HCT116 (cell line): ENCODE measurements at regions not wholly inside any gene's neighbourhood (a gene's known extent, or its start where the extent isn't known, plus 50 kb on each side); places are given as distances from the start of the nearest gene placed in this dataset.

Source experiments
- ATAC-seq: fragments of 200-7000 bp; cut with Tn5 transposase; 2 replicates; pipeline ENCODE4 v1.9.1; 2020; ENCODE audit warnings: mild to moderate bottlenecking, moderate library complexity
- BruUV-seq: library from RNA; stranded (reverse); fragments of 400-500 nt; replicated peaks from 2 replicates; lab custom pipeline; 2021; lab: Mats Ljungman, UMichigan
- CTCF ChIA-PET: fragments of 300-600 bp; sonication (Branson Sonifier 250); formaldehyde crosslinking; loops from one replicate; lab custom pipeline; 2021; ENCODE audit warnings: antibody characterized with exemption; lab: Charles Lee
- POLR2A ChIA-PET: fragments of 300-600, 350-600 bp; sonication (Branson Sonifier 250); formaldehyde crosslinking; loops from one replicate; lab custom pipeline; 2021; ENCODE audit warnings: antibody characterized with exemption; lab: Charles Lee
- RAD21 ChIA-PET, 2 experiments: fragments of 300-600 bp; sonication (Branson Sonifier 250); formaldehyde crosslinking; loops; one replicate each; lab custom pipeline; 2023; ENCODE audit warnings: low total read pairs in 2 of 2; ENCODE audit not compliant: uncharacterized antibody in 2 of 2, unreplicated experiment in 2 of 2, low non-redundant PET in 1 of 2; lab: Charles Lee
- DNase-seq: peaks from one replicate; pipeline ENCODE4 v3.0.0-alpha.2; 2010; ENCODE audit warnings: low read depth, low spot score
- H2AFZ ChIP-seq: fragments of 200-600 bp; shearing (Covaris generic), sonication (generic); 2 replicates; pipeline ENCODE4 v1.6.1; 2017; ENCODE audit warnings: low read depth, mixed run types, mixed read lengths, antibody characterized with exemption, low read length; ENCODE audit not compliant: poor library complexity, severe bottlenecking
- H3K27ac ChIP-seq: 2 replicates; pipeline ENCODE4 v1.5.1; 2012; ENCODE audit warnings: low read depth, low read length
- H3K27me3 ChIP-seq: fragments of 200-600 bp; sonication (generic); 2 replicates; pipeline ENCODE4 v1.6.1; 2016; ENCODE audit warnings: mixed run types, low read length, mixed read lengths; ENCODE audit not compliant: insufficient read depth
- H3K36me3 ChIP-seq, 2 experiments: fragments of 200-500 bp in 1 of 2; fragments of 200-600 bp in 1 of 2; sonication (Bioruptor generic) in 1 of 2; sonication (generic) in 1 of 2; 2 replicates each; pipeline versions ENCODE4 v1.5.1 to v1.6.1; 2014 to 2016; ENCODE audit warnings: low read length in 2 of 2, inconsistent platforms in 1 of 2, mixed read lengths in 1 of 2, mixed run types in 1 of 2; ENCODE audit not compliant: insufficient read depth in 2 of 2, control insufficient read depth in 1 of 2
- H3K4me1 ChIP-seq, 2 experiments: fragments of 200-600 bp in 1 of 2; sonication (generic) in 1 of 2; 2 replicates each; pipeline versions ENCODE4 v1.5.1 to v1.6.1; 2012 to 2017; ENCODE audit warnings: low read length in 2 of 2, inconsistent platforms in 1 of 2, mild to moderate bottlenecking in 1 of 2, mixed read lengths in 1 of 2, mixed run types in 1 of 2, moderate library complexity in 1 of 2; ENCODE audit not compliant: insufficient read depth in 2 of 2, control insufficient read depth in 1 of 2
- H3K4me2 ChIP-seq: fragments of 200-600 bp; sonication (generic); 2 replicates; pipeline ENCODE4 v1.6.1; 2017; ENCODE audit warnings: mixed run types, low read length, mixed read lengths
- H3K4me3 ChIP-seq, 2 experiments: fragments of 200-600 bp in 1 of 2; sonication (generic) in 1 of 2; replicated peaks in 1 of 2; 2 replicates each; pipeline ENCODE4 v1.5.1; 2011 to 2016; ENCODE audit warnings: low read length in 2 of 2, control low read depth in 1 of 2, low read depth in 1 of 2, mild to moderate bottlenecking in 1 of 2, mixed read lengths in 1 of 2, mixed run types in 1 of 2
- H3K79me2 ChIP-seq: fragments of 200-600 bp; sonication (generic); 2 replicates; pipeline ENCODE4 v1.6.1; 2017; ENCODE audit warnings: mild to moderate bottlenecking, mixed run types, low read length, moderate library complexity, mixed read lengths; ENCODE audit not compliant: insufficient read depth
- H3K9ac ChIP-seq: fragments of 200-600 bp; sonication (generic); 2 replicates; pipeline ENCODE4 v1.6.1; 2016; ENCODE audit warnings: low read length, mixed read lengths
- H3K9me2 ChIP-seq: fragments of 200-600 bp; sonication (generic), shearing (Covaris generic); 2 replicates; pipeline ENCODE4 v1.6.1; 2017; ENCODE audit warnings: mixed run types, mild to moderate bottlenecking, moderate library complexity; ENCODE audit not compliant: insufficient read depth
- H3K9me3 ChIP-seq, 2 experiments: fragments of 200-500 bp in 1 of 2; fragments of 200-600 bp in 1 of 2; sonication (Bioruptor generic) in 1 of 2; sonication (generic) in 1 of 2; 2 replicates each; pipeline ENCODE4 v1.6.1; 2014 to 2017; ENCODE audit warnings: low read length in 2 of 2, mixed read lengths in 2 of 2, inconsistent platforms in 1 of 2, low read depth in 1 of 2, mild to moderate bottlenecking in 1 of 2, mixed run types in 1 of 2, moderate library complexity in 1 of 2; ENCODE audit not compliant: control insufficient read depth in 1 of 2, insufficient read depth in 1 of 2
- H4K20me1 ChIP-seq: fragments of 200-600 bp; sonication (generic), shearing (Covaris generic); 2 replicates; pipeline ENCODE4 v1.6.1; 2017; ENCODE audit warnings: mixed run types, mild to moderate bottlenecking, moderate library complexity; ENCODE audit not compliant: insufficient read depth
- CBX3 ChIP-seq: IDR thresholded peaks from 2 replicates; pipeline ENCODE4 v1.6.1; 2012; ENCODE audit warnings: low read depth
- CEBPB ChIP-seq: IDR thresholded peaks from 2 replicates; pipeline ENCODE4 v1.6.1; 2012; ENCODE audit warnings: low read depth
- EGR1 ChIP-seq: IDR thresholded peaks from 2 replicates; pipeline ENCODE4 v1.6.1; 2012; ENCODE audit warnings: low read depth
- EZH2 ChIP-seq: fragments of 200-600 bp; sonication (generic); IDR thresholded peaks from 2 replicates; pipeline ENCODE4 v1.6.1; 2017; ENCODE audit warnings: antibody characterized with exemption, mixed run types
- EZH2phosphoT487 ChIP-seq: fragments of 200-600 bp; IDR thresholded peaks from 2 replicates; pipeline ENCODE4 v1.6.1; 2018; ENCODE audit warnings: antibody characterized with exemption, borderline replicate concordance
- FOSL1 ChIP-seq: IDR thresholded peaks from 2 replicates; pipeline ENCODE4 v1.6.1; 2012; ENCODE audit warnings: low read depth
- POLR2A ChIP-seq: IDR thresholded peaks from 2 replicates; pipeline ENCODE4 v1.7.0; 2011; ENCODE audit warnings: borderline replicate concordance; ENCODE audit not compliant: insufficient read depth, insufficient read length; ENCODE audit errors: extremely low read depth
- POLR2AphosphoS5 ChIP-seq: IDR thresholded peaks from 2 replicates; pipeline ENCODE4 v1.6.1; 2011; ENCODE audit warnings: mild to moderate bottlenecking, low read depth, low read length, moderate library complexity
- SP1 ChIP-seq: IDR thresholded peaks from 2 replicates; pipeline ENCODE4 v1.6.1; 2012; ENCODE audit warnings: low read depth
- SRF ChIP-seq: IDR thresholded peaks from 2 replicates; pipeline ENCODE4 v1.6.1; 2012; ENCODE audit warnings: low read depth
- ZFX ChIP-seq: fragments of 450-650 bp; IDR thresholded peaks from 2 replicates; pipeline ENCODE4 v1.6.1; 2017
- intact Hi-C: fragments of 100-400 bp; cut with micrococcal nuclease; formaldehyde crosslinking; loops from 2 replicates; pipeline ENCODE4 v1.10.0; 2022
- TF ChIP-seq, protein P1 (sequence below): IDR thresholded peaks from 2 replicates; pipeline ENCODE4 v1.6.1; 2012
- TF ChIP-seq, protein P2 (sequence below), 3 experiments: fragments of 200-600 bp in 1 of 3; sonication (generic) in 1 of 3; IDR thresholded peaks in 2 of 3; conservative IDR thresholded peaks in 1 of 3; 2 replicates each; pipeline ENCODE4 v1.5.1; 2012 to 2017; ENCODE audit warnings: low read depth in 2 of 3, low read length in 2 of 3, antibody characterized with exemption in 1 of 3, borderline replicate concordance in 1 of 3, control low read depth in 1 of 3, mild to moderate bottlenecking in 1 of 3, mixed read lengths in 1 of 3, mixed run types in 1 of 3, moderate library complexity in 1 of 3; ENCODE audit not compliant: insufficient read depth in 1 of 3
- TF ChIP-seq, protein P3 (sequence below): IDR thresholded peaks from 2 replicates; pipeline ENCODE4 v1.6.1; 2011; ENCODE audit warnings: mild to moderate bottlenecking, low read length, moderate library complexity; ENCODE audit not compliant: insufficient replicate concordance; ENCODE audit errors: extremely low read depth

DNA sequence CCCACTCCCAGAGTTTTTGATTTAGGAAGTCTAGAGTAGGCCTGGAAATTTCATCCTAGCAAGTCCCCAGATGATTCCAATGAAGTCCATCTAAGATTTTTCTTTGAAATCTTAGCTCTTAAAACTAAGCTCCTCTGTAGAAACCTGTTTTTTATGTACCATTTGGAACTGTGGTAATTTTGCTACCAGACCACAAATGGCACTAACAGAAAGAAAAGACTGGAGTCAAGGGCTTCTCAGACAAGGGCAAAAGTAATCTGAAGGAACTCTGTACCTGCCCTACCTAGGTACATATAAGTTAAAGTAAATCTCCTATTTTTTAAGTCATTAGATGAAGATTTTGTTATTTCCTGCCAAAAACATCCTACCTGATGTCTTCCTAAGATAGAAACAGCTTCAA, 155.0 kb upstream of the HTR1E start:
- intact Hi-C loops = no loop called here
- ChIA-PET POLR2A (no interaction called here), RAD21 (no interaction called here), CTCF (interaction anchor here (1.0 kb wide), 1 partner anchor 10 kb away, joined by 3 read pairs; no protein-coding TSS in a partner anchor)
- no TSS peak for BruUV-seq
- no peak overlapping the region for H3K27ac ChIP-seq
- H3K36me3 ChIP-seq = no peaks in the 10 kb centered on the region
- no peak overlapping the region for H3K9ac ChIP-seq
- H3K79me2 ChIP-seq = no peaks in the 10 kb centered on the region
- H3K27me3 ChIP-seq = peaks cover 12% of the 10 kb centered on the region; the same call in 1 of the 2 replicates
- ATAC-seq (no peak), DNase-seq (no peak)
- no peak overlapping the region for H3K4me3 ChIP-seq
- no peaks in the 10 kb centered on the region for H3K9me3 ChIP-seq
- H3K4me1 ChIP-seq = no peaks in the 10 kb centered on the region
- no peak overlapping the region for H2AFZ ChIP-seq
- H3K9me2 ChIP-seq = no peaks in the 10 kb centered on the region
- no peak overlapping the region for H3K4me2 ChIP-seq
- TF ChIP-seq, protein P1, sequence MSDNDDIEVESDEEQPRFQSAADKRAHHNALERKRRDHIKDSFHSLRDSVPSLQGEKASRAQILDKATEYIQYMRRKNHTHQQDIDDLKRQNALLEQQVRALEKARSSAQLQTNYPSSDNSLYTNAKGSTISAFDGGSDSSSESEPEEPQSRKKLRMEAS = no peak
- TF ChIP-seq CBX3 (no peak), SRF (no peak), CEBPB (no peak), POLR2AphosphoS5 (no peak), EGR1 (no peak), ZFX (no peak), EZH2phosphoT487 (no peak), FOSL1 (no peak), SP1 (no peak), EZH2 (no peak), POLR2A (no peak)
- TF ChIP-seq, protein P2, sequence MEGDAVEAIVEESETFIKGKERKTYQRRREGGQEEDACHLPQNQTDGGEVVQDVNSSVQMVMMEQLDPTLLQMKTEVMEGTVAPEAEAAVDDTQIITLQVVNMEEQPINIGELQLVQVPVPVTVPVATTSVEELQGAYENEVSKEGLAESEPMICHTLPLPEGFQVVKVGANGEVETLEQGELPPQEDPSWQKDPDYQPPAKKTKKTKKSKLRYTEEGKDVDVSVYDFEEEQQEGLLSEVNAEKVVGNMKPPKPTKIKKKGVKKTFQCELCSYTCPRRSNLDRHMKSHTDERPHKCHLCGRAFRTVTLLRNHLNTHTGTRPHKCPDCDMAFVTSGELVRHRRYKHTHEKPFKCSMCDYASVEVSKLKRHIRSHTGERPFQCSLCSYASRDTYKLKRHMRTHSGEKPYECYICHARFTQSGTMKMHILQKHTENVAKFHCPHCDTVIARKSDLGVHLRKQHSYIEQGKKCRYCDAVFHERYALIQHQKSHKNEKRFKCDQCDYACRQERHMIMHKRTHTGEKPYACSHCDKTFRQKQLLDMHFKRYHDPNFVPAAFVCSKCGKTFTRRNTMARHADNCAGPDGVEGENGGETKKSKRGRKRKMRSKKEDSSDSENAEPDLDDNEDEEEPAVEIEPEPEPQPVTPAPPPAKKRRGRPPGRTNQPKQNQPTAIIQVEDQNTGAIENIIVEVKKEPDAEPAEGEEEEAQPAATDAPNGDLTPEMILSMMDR (IDR thresholded peaks at IDR 0.05 in 2 of 3, conservative IDR thresholded peaks at IDR 0.05 in 1 of 3; ENCODE audit: borderline replicate concordance in 1 of 3, insufficient read depth in 1 of 3, low read depth in 2 of 3, low read length in 2 of 3) = no peak
- TF ChIP-seq, protein P3, sequence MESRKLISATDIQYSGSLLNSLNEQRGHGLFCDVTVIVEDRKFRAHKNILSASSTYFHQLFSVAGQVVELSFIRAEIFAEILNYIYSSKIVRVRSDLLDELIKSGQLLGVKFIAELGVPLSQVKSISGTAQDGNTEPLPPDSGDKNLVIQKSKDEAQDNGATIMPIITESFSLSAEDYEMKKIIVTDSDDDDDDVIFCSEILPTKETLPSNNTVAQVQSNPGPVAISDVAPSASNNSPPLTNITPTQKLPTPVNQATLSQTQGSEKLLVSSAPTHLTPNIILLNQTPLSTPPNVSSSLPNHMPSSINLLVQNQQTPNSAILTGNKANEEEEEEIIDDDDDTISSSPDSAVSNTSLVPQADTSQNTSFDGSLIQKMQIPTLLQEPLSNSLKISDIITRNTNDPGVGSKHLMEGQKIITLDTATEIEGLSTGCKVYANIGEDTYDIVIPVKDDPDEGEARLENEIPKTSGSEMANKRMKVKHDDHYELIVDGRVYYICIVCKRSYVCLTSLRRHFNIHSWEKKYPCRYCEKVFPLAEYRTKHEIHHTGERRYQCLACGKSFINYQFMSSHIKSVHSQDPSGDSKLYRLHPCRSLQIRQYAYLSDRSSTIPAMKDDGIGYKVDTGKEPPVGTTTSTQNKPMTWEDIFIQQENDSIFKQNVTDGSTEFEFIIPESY = no peak
- H4K20me1 ChIP-seq = no peaks in the 10 kb centered on the region
